ENCODE measurements at regions not wholly inside any gene's neighbourhood (a gene's known extent, or its start where the extent isn't known, plus 50 kb on each side); places are given as distances from the start of the nearest gene placed in this dataset.

DNA sequence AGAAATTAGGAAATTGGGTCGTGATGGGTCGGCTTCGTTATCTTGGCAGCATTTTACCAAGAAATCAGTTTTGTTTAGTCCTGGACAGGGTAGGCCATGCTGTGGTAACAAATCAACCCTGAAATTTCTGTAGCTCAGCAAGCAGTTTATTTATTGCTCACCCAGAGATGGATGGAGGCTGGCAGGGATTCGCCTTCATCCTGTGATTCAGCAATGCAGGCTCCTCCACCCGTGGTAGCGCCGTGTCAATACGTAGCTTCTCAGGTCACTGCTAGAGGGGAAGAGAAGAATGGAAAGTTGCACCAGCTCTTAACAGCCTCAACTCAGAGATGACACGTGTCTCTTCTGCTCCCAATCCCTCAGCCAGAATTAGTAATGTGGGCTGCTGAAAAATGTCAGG lies 157.0 kb upstream of the SGK1 start:
- TF ChIP-seq POLR2A (IDR thresholded peaks at IDR 0.05), result no peak
- TF ChIP-seq, protein P1, sequence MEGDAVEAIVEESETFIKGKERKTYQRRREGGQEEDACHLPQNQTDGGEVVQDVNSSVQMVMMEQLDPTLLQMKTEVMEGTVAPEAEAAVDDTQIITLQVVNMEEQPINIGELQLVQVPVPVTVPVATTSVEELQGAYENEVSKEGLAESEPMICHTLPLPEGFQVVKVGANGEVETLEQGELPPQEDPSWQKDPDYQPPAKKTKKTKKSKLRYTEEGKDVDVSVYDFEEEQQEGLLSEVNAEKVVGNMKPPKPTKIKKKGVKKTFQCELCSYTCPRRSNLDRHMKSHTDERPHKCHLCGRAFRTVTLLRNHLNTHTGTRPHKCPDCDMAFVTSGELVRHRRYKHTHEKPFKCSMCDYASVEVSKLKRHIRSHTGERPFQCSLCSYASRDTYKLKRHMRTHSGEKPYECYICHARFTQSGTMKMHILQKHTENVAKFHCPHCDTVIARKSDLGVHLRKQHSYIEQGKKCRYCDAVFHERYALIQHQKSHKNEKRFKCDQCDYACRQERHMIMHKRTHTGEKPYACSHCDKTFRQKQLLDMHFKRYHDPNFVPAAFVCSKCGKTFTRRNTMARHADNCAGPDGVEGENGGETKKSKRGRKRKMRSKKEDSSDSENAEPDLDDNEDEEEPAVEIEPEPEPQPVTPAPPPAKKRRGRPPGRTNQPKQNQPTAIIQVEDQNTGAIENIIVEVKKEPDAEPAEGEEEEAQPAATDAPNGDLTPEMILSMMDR (IDR thresholded peaks at IDR 0.05), result no peak
